Activated T-cell treated with anti-CD3 and anti-CD28 coated beads, Interleukin-2, amount 50 U/mL, for 24 hours (primary cell): ENCODE measurements at regions not wholly inside any gene's neighbourhood (a gene's known extent, or its start where the extent isn't known, plus 50 kb on each side); places are given as distances from the start of the nearest gene placed in this dataset.

Experiments
- DNase-seq: peaks from one replicate; pipeline ENCODE4 v3.0.0-alpha.2; 2020
- H3K27ac Mint-ChIP-seq: 2 replicates; pipeline ENCODE4 v1.8.0; 2020; ENCODE audit warnings: mild to moderate bottlenecking, mixed read lengths
- H3K27me3 Mint-ChIP-seq: 2 replicates; pipeline ENCODE4 v1.8.0; 2020; ENCODE audit warnings: mixed read lengths
- H3K36me3 Mint-ChIP-seq: 2 replicates; pipeline ENCODE4 v1.8.0; 2020; ENCODE audit warnings: low read depth, mixed read lengths
- H3K4me1 Mint-ChIP-seq: 2 replicates; pipeline ENCODE4 v1.8.0; 2020; ENCODE audit warnings: low read depth, mixed read lengths
- H3K4me3 Mint-ChIP-seq: 2 replicates; pipeline ENCODE4 v1.8.0; 2020; ENCODE audit warnings: mild to moderate bottlenecking, moderate library complexity, mixed read lengths
- H3K9me3 Mint-ChIP-seq: 2 replicates; pipeline ENCODE4 v1.8.0; 2020; ENCODE audit warnings: mixed read lengths

GRCh38 chr1:2962061-2962460 lies 59.2 kb upstream of the ACTRT2 start:
- peaks cover 3% of the 10 kb centered on the region for H3K27me3 Mint-ChIP-seq
- no peaks in the 10 kb centered on the region for H3K36me3 Mint-ChIP-seq
- no peak overlapping the region for H3K4me3 Mint-ChIP-seq
- H3K27ac Mint-ChIP-seq, result no peak overlapping the region
- no peaks in the 10 kb centered on the region for H3K4me1 Mint-ChIP-seq
- H3K9me3 Mint-ChIP-seq, result peaks cover 12% of the 10 kb centered on the region
- DNase-seq, result no peak

GRCh38 chr1:2962541-2962940 lies 58.7 kb upstream of the ACTRT2 start:
- no peaks in the 10 kb centered on the region for H3K36me3 Mint-ChIP-seq
- no peaks in the 10 kb centered on the region for H3K4me1 Mint-ChIP-seq
- H3K9me3 Mint-ChIP-seq, result peaks cover 11% of the 10 kb centered on the region
- DNase-seq, result no peak
- no peak overlapping the region for H3K4me3 Mint-ChIP-seq
- H3K27me3 Mint-ChIP-seq, result peaks cover 3% of the 10 kb centered on the region
- H3K27ac Mint-ChIP-seq, result no peak overlapping the region

- DNase-seq, result no peak
- H3K36me3 Mint-ChIP-seq, result no peaks in the 10 kb centered on the region
- H3K4me1 Mint-ChIP-seq, result no peaks in the 10 kb centered on the region
- H3K27ac Mint-ChIP-seq, result no peak overlapping the region
- H3K27me3 Mint-ChIP-seq, result peaks cover 3% of the 10 kb centered on the region
- peaks cover 7% of the 10 kb centered on the region for H3K9me3 Mint-ChIP-seq
- no peak overlapping the region for H3K4me3 Mint-ChIP-seq
Measured at GRCh38 chr1:2962946-2963345, 58.3 kb upstream of the ACTRT2 start.

- H3K9me3 Mint-ChIP-seq, result no peaks in the 10 kb centered on the region
- no peak overlapping the region for H3K27ac Mint-ChIP-seq
- H3K4me3 Mint-ChIP-seq, result no peak overlapping the region
- DNase-seq, result no peak
- H3K36me3 Mint-ChIP-seq, result no peaks in the 10 kb centered on the region
- peaks cover 14% of the 10 kb centered on the region for H3K27me3 Mint-ChIP-seq
- H3K4me1 Mint-ChIP-seq, result no peaks in the 10 kb centered on the region
Measured at GRCh38 chr1:2965676-2966075, 55.6 kb upstream of the ACTRT2 start.

- H3K27me3 Mint-ChIP-seq, result peaks cover 11% of the 10 kb centered on the region
- DNase-seq, result no peak
- no peaks in the 10 kb centered on the region for H3K36me3 Mint-ChIP-seq
Measured at GRCh38 chr1:2966449-2967328, 54.6 kb upstream of the ACTRT2 start.

GRCh38 chr1:2967329-2967725 lies 53.9 kb upstream of the ACTRT2 start:
- no peak for DNase-seq
- Mint-ChIP-seq H3K27me3 (peaks cover 11% of the 10 kb centered on the region), H3K9me3 (no peaks in the 10 kb centered on the region), H3K4me1 (no peaks in the 10 kb centered on the region), H3K27ac (no peak overlapping the region), H3K4me3 (no peak overlapping the region), H3K36me3 (no peaks in the 10 kb centered on the region)

More at GRCh38 chr1:2966449-2967328, 54.6 kb upstream of the ACTRT2 start:
- no peaks in the 10 kb centered on the region for H3K4me1 Mint-ChIP-seq
- no peak overlapping the region for H3K4me3 Mint-ChIP-seq
- H3K9me3 Mint-ChIP-seq, result no peaks in the 10 kb centered on the region
- no peak overlapping the region for H3K27ac Mint-ChIP-seq

GRCh38 chr1:2967881-2968280 lies 53.4 kb upstream of the ACTRT2 start:
- H3K36me3 Mint-ChIP-seq, result no peaks in the 10 kb centered on the region
- no peaks in the 10 kb centered on the region for H3K4me1 Mint-ChIP-seq
- no peak overlapping the region for H3K4me3 Mint-ChIP-seq
- H3K27ac Mint-ChIP-seq, result no peak overlapping the region
- DNase-seq, result no peak
- peaks cover 13% of the 10 kb centered on the region for H3K27me3 Mint-ChIP-seq
- no peaks in the 10 kb centered on the region for H3K9me3 Mint-ChIP-seq

GRCh38 chr1:2968471-2968881 lies 52.8 kb upstream of the ACTRT2 start:
- Mint-ChIP-seq H3K9me3 (no peaks in the 10 kb centered on the region), H3K27ac (no peak overlapping the region), H3K36me3 (no peaks in the 10 kb centered on the region), H3K4me3 (no peak overlapping the region), H3K27me3 (peaks cover 14% of the 10 kb centered on the region), H3K4me1 (peaks cover 3% of the 10 kb centered on the region)
- DNase-seq, result no peak

- Mint-ChIP-seq H3K9me3 (no peaks in the 10 kb centered on the region), H3K27me3 (peaks cover 14% of the 10 kb centered on the region), H3K36me3 (no peaks in the 10 kb centered on the region), H3K27ac (no peak overlapping the region), H3K4me3 (no peak overlapping the region), H3K4me1 (peaks cover 4% of the 10 kb centered on the region)
- DNase-seq, result no peak
Measured at GRCh38 chr1:2969011-2969844, 52.0 kb upstream of the ACTRT2 start.

- no peaks in the 10 kb centered on the region for H3K9me3 Mint-ChIP-seq
- peaks cover 14% of the 10 kb centered on the region for H3K27me3 Mint-ChIP-seq
- DNase-seq, result no peak
- peaks cover 4% of the 10 kb centered on the region for H3K4me1 Mint-ChIP-seq
- H3K36me3 Mint-ChIP-seq, result no peaks in the 10 kb centered on the region
- no peak overlapping the region for H3K4me3 Mint-ChIP-seq
- H3K27ac Mint-ChIP-seq, result no peak overlapping the region
Measured at GRCh38 chr1:2969845-2970291, 51.4 kb upstream of the ACTRT2 start.

- no peak overlapping the region for H3K27ac Mint-ChIP-seq
- H3K4me3 Mint-ChIP-seq, result no peak overlapping the region
- H3K27me3 Mint-ChIP-seq, result peaks cover 14% of the 10 kb centered on the region
- no peaks in the 10 kb centered on the region for H3K36me3 Mint-ChIP-seq
- H3K9me3 Mint-ChIP-seq, result no peaks in the 10 kb centered on the region
- H3K4me1 Mint-ChIP-seq, result peaks cover 4% of the 10 kb centered on the region
- no peak for DNase-seq
Measured at GRCh38 chr1:2970311-2971071, 50.8 kb upstream of the ACTRT2 start.

GRCh38 chr1:2971101-2971501 lies 50.2 kb upstream of the ACTRT2 start:
- DNase-seq, result no peak
- no peaks in the 10 kb centered on the region for H3K36me3 Mint-ChIP-seq
- no peak overlapping the region for H3K27ac Mint-ChIP-seq
- H3K4me3 Mint-ChIP-seq, result no peak overlapping the region
- H3K4me1 Mint-ChIP-seq, result peaks cover 4% of the 10 kb centered on the region
- peaks cover 14% of the 10 kb centered on the region for H3K27me3 Mint-ChIP-seq
- H3K9me3 Mint-ChIP-seq, result no peaks in the 10 kb centered on the region
